ENCODE measurements at regions not wholly inside any gene's neighbourhood (a gene's known extent, or its start where the extent isn't known, plus 50 kb on each side); places are given as distances from the start of the nearest gene placed in this dataset.

GRCh38 chr16:48822431-48822830, 212.5 kb upstream of the N4BP1 start:
- no peak overlapping the region for H3K27ac Mint-ChIP-seq
- H3K9me3 Mint-ChIP-seq = no peaks in the 10 kb centered on the region
- H3K4me1 Mint-ChIP-seq = no peaks in the 10 kb centered on the region
- H3K27me3 Mint-ChIP-seq (ENCODE audit: low read depth, poor library complexity) = peaks cover 37% of the 10 kb centered on the region
- TF ChIP-seq, protein P1, sequence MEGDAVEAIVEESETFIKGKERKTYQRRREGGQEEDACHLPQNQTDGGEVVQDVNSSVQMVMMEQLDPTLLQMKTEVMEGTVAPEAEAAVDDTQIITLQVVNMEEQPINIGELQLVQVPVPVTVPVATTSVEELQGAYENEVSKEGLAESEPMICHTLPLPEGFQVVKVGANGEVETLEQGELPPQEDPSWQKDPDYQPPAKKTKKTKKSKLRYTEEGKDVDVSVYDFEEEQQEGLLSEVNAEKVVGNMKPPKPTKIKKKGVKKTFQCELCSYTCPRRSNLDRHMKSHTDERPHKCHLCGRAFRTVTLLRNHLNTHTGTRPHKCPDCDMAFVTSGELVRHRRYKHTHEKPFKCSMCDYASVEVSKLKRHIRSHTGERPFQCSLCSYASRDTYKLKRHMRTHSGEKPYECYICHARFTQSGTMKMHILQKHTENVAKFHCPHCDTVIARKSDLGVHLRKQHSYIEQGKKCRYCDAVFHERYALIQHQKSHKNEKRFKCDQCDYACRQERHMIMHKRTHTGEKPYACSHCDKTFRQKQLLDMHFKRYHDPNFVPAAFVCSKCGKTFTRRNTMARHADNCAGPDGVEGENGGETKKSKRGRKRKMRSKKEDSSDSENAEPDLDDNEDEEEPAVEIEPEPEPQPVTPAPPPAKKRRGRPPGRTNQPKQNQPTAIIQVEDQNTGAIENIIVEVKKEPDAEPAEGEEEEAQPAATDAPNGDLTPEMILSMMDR (IDR thresholded peaks at IDR 0.05) = no peak
- H3K4me3 Mint-ChIP-seq = no peak overlapping the region
- DNase-seq = no peak
- H3K36me3 Mint-ChIP-seq (ENCODE audit: low read depth) = no peaks in the 10 kb centered on the region

DNA sequence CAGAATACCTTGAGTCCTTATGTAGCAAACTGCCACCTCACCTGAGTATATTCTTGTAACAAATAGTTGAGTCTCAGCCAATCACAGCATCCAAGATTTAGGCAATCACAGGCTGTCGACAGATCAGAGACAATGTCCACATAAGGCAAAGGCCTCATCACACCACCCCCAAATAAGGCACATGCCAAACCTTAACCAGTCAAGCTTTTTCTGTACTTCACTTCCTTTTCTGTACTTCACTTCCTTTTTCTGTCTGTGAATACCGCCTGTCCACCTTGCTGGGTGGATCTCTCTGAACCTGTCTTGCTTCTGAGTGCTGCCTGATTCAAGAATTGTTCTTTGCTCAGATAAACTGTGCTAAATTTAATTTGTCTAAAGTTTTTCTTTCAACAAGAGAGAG, 210.4 kb upstream of the N4BP1 start:
- H3K4me1 Mint-ChIP-seq = no peaks in the 10 kb centered on the region
- TF ChIP-seq, protein P1 (IDR thresholded peaks at IDR 0.05) = no peak
- H3K9me3 Mint-ChIP-seq = no peaks in the 10 kb centered on the region
- H3K4me3 Mint-ChIP-seq = no peak overlapping the region
- peaks cover 25% of the 10 kb centered on the region for H3K27me3 Mint-ChIP-seq (ENCODE audit: low read depth, poor library complexity)
- no peak for DNase-seq
- H3K36me3 Mint-ChIP-seq (ENCODE audit: low read depth) = no peaks in the 10 kb centered on the region
- H3K27ac Mint-ChIP-seq = no peak overlapping the region

- TF ChIP-seq, protein P1 (IDR thresholded peaks at IDR 0.05) = no peak
- Mint-ChIP-seq H3K4me3 (no peak overlapping the region), H3K27ac (no peak overlapping the region), H3K36me3 (ENCODE audit: low read depth) (no peaks in the 10 kb centered on the region), H3K9me3 (no peaks in the 10 kb centered on the region), H3K4me1 (no peaks in the 10 kb centered on the region), H3K27me3 (ENCODE audit: low read depth, poor library complexity) (peaks cover 42% of the 10 kb centered on the region)
- no peak for DNase-seq
These were observed 208.3 kb upstream of the N4BP1 start for GRCh38 chr16:48818257-48818656.

DNA sequence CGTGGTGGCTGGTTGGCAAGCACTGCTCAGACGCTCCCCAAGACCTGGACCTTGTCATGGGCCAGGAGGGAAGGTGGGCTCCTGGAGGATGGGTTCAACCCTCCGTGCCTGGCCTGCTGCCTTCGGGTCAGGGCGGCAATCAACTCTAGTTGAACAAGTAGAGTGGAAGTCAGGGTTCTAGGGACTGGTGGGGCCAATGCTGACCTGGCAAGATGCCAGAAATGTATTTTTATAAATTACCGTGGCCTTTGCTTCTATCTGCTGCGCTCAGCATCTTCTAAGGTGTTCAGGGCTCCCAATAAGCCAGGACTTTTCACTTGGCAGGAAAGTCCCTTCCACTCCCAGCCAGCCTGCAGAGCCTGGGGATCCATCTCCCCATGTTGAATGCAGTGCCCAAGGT, 207.1 kb upstream of the N4BP1 start:
- H3K9me3 Mint-ChIP-seq = no peaks in the 10 kb centered on the region
- no peak overlapping the region for H3K27ac Mint-ChIP-seq
- peaks cover 50% of the 10 kb centered on the region for H3K27me3 Mint-ChIP-seq (ENCODE audit: low read depth, poor library complexity)
- no peaks in the 10 kb centered on the region for H3K4me1 Mint-ChIP-seq
- no peak for DNase-seq
- TF ChIP-seq, protein P1 (IDR thresholded peaks at IDR 0.05) = no peak
- no peaks in the 10 kb centered on the region for H3K36me3 Mint-ChIP-seq (ENCODE audit: low read depth)
- no peak overlapping the region for H3K4me3 Mint-ChIP-seq

- DNase-seq = no peak
- peaks cover 56% of the 10 kb centered on the region for H3K27me3 Mint-ChIP-seq (ENCODE audit: low read depth, poor library complexity)
These were observed 206.4 kb upstream of the N4BP1 start for GRCh38 chr16:48816393-48816792.

DNA sequence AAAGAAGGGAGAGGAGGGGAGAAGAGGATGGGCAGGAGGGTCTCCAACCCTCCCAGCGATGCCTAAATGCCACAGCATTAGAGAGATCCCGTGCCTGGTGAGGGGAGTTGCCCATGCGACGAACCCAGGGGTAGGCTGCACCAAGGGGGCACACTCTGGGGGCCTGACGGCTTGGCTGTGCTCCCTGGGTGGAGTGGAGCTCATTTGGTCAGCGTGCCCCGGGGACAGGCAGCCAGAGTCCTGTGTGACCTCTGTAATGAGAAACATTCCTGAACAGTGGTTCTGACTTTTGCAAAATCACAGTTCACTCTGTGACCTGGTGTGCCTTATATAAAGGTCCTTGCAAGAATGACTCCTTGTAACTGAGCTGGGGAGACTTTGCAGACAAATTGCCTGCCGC, 205.0 kb upstream of the N4BP1 start:
- peaks cover 5% of the 10 kb centered on the region for H3K4me1 Mint-ChIP-seq
- no peaks in the 10 kb centered on the region for H3K9me3 Mint-ChIP-seq
- no peak overlapping the region for H3K4me3 Mint-ChIP-seq
- TF ChIP-seq, protein P1 (IDR thresholded peaks at IDR 0.05) = no peak
- H3K27ac Mint-ChIP-seq = no peak overlapping the region
- peaks cover 69% of the 10 kb centered on the region for H3K27me3 Mint-ChIP-seq (ENCODE audit: low read depth, poor library complexity)
- H3K36me3 Mint-ChIP-seq (ENCODE audit: low read depth) = no peaks in the 10 kb centered on the region
- no peak for DNase-seq

More at GRCh38 chr16:48816393-48816792, 206.4 kb upstream of the N4BP1 start:
- Mint-ChIP-seq H3K27ac (no peak overlapping the region), H3K4me3 (no peak overlapping the region), H3K4me1 (peaks cover 3% of the 10 kb centered on the region), H3K9me3 (no peaks in the 10 kb centered on the region), H3K36me3 (ENCODE audit: low read depth) (no peaks in the 10 kb centered on the region)
- TF ChIP-seq, protein P1 (IDR thresholded peaks at IDR 0.05) = no peak

Measured in nephron progenitor cell (in vitro differentiated cells).